Ishikawa (cell line): ENCODE measurements at regions not wholly inside any gene's neighbourhood (a gene's known extent, or its start where the extent isn't known, plus 50 kb on each side); places are given as distances from the start of the nearest gene placed in this dataset.

Source experiments
- CEBPB ChIP-seq: IDR thresholded peaks from 2 replicates; pipeline ENCODE4 v1.6.1; 2012
- CREB1 ChIP-seq: IDR thresholded peaks from 2 replicates; pipeline ENCODE4 v1.6.1; 2012; ENCODE audit warnings: low read depth
- EGR1 ChIP-seq: IDR thresholded peaks from 2 replicates; pipeline ENCODE4 v1.6.1; 2012
- EP300 ChIP-seq: IDR thresholded peaks from 2 replicates; pipeline ENCODE4 v1.6.1; 2012; ENCODE audit warnings: borderline replicate concordance
- FOXM1 ChIP-seq: IDR thresholded peaks from 2 replicates; pipeline ENCODE4 v1.6.1; 2012; ENCODE audit warnings: low read depth, borderline replicate concordance
- MAX ChIP-seq: IDR thresholded peaks from 2 replicates; pipeline ENCODE4 v1.6.1; 2012
- NFIC ChIP-seq: IDR thresholded peaks from 2 replicates; pipeline ENCODE4 v1.6.1; 2012
- RAD21 ChIP-seq: IDR thresholded peaks from 2 replicates; pipeline ENCODE4 v1.6.1; 2012; ENCODE audit warnings: low read depth
- REST ChIP-seq: IDR thresholded peaks from 2 replicates; pipeline ENCODE4 v1.6.1; 2012; ENCODE audit warnings: low read depth, mild to moderate bottlenecking
- TAF1 ChIP-seq: IDR thresholded peaks from 2 replicates; pipeline ENCODE4 v1.6.1; 2012; ENCODE audit warnings: low read depth, mild to moderate bottlenecking
- TCF12 ChIP-seq: IDR thresholded peaks from 2 replicates; pipeline ENCODE4 v1.6.1; 2012; ENCODE audit warnings: low read depth
- TEAD4 ChIP-seq: IDR thresholded peaks from 2 replicates; pipeline ENCODE4 v1.6.1; 2012
- USF1 ChIP-seq: IDR thresholded peaks from 2 replicates; pipeline ENCODE4 v1.6.1; 2012
- YY1 ChIP-seq: IDR thresholded peaks from 2 replicates; pipeline ENCODE4 v1.6.1; 2012; ENCODE audit warnings: low read depth
- ZBTB7A ChIP-seq: IDR thresholded peaks from 2 replicates; pipeline ENCODE4 v1.6.1; 2012; ENCODE audit warnings: low read depth

GRCh38 chr9:86763791-86764190, 183.5 kb downstream of the GAS1 start:
- TF ChIP-seq USF1 (no peak), REST (no peak), EGR1 (no peak), MAX (no peak), CEBPB (no peak), ZBTB7A (no peak)

GRCh38 chr9:86757382-86757720, 190.0 kb downstream of the GAS1 start:
- no peak for TF ChIP-seq NFIC
- TF ChIP-seq EP300 = no peak
- no peak for TF ChIP-seq TAF1
- no peak for TF ChIP-seq USF1
- TF ChIP-seq EGR1 = no peak
- TF ChIP-seq TEAD4 = no peak
- TF ChIP-seq CREB1 = no peak
- TF ChIP-seq MAX = no peak
- no peak for TF ChIP-seq TCF12
- TF ChIP-seq REST = no peak
- TF ChIP-seq RAD21 = no peak
- TF ChIP-seq CEBPB = no peak
- TF ChIP-seq YY1 = no peak
- no peak for TF ChIP-seq ZBTB7A
- TF ChIP-seq FOXM1 = no peak

- no peak for TF ChIP-seq NFIC
These were observed 190.5 kb downstream of the GAS1 start for GRCh38 chr9:86756576-86757381.

GRCh38 chr9:86755561-86755941, 191.8 kb downstream of the GAS1 start:
- TF ChIP-seq CEBPB = no peak
- no peak for TF ChIP-seq TAF1
- no peak for TF ChIP-seq YY1
- no peak for TF ChIP-seq ZBTB7A
- TF ChIP-seq USF1 = no peak
- no peak for TF ChIP-seq FOXM1
- no peak for TF ChIP-seq REST
- no peak for TF ChIP-seq EP300
- no peak for TF ChIP-seq RAD21
- no peak for TF ChIP-seq CREB1
- TF ChIP-seq TEAD4 = no peak
- no peak for TF ChIP-seq EGR1
- no peak for TF ChIP-seq TCF12
- no peak for TF ChIP-seq MAX
- no peak for TF ChIP-seq NFIC
